ENCODE measurements at regions not wholly inside any gene's neighbourhood (a gene's known extent, or its start where the extent isn't known, plus 50 kb on each side); places are given as distances from the start of the nearest gene placed in this dataset.

GRCh38 chr4:91812319-91812718, 491.4 kb upstream of the GRID2 start:
- no peaks in the 10 kb centered on the region for H3K4me1 Mint-ChIP-seq (ENCODE audit: low read depth)
- no peak overlapping the region for H3K4me3 Mint-ChIP-seq
- peaks cover 11% of the 10 kb centered on the region for H3K9me3 Mint-ChIP-seq
- DNase-seq (no peak), ATAC-seq (no peak)
- intact Hi-C loops (cut with micrococcal nuclease) = no loop called here
- H3K27ac Mint-ChIP-seq = no peak overlapping the region
- TF ChIP-seq, protein P1, sequence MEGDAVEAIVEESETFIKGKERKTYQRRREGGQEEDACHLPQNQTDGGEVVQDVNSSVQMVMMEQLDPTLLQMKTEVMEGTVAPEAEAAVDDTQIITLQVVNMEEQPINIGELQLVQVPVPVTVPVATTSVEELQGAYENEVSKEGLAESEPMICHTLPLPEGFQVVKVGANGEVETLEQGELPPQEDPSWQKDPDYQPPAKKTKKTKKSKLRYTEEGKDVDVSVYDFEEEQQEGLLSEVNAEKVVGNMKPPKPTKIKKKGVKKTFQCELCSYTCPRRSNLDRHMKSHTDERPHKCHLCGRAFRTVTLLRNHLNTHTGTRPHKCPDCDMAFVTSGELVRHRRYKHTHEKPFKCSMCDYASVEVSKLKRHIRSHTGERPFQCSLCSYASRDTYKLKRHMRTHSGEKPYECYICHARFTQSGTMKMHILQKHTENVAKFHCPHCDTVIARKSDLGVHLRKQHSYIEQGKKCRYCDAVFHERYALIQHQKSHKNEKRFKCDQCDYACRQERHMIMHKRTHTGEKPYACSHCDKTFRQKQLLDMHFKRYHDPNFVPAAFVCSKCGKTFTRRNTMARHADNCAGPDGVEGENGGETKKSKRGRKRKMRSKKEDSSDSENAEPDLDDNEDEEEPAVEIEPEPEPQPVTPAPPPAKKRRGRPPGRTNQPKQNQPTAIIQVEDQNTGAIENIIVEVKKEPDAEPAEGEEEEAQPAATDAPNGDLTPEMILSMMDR (IDR thresholded peaks at IDR 0.05) = no peak
- H3K36me3 Mint-ChIP-seq (ENCODE audit: low read depth) = no peaks in the 10 kb centered on the region
- ChIA-PET POLR2A (no interaction called here), CTCF (no interaction called here)
- no peaks in the 10 kb centered on the region for H3K27me3 Mint-ChIP-seq

DNA sequence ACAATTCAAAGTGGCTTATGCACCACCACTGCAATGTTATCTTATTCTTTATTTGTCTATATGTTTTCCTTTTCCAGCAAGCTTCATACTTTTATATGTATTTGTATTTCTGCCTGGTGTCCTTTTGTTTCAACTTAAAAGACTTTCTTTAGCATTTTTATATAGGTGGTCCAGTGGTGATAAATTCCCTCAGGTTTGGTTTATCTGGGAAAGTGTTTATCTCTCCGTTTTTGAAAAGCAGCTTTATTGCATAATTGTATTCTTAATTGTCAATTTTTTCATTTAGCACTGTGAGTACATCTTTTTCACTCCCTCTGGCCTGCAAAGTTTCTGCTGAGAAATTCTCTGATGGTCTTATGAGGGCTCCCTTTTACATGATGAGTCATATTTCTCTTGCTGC, 479.0 kb upstream of the GRID2 start:
- Mint-ChIP-seq H3K4me1 (ENCODE audit: low read depth) (no peaks in the 10 kb centered on the region), H3K27me3 (no peaks in the 10 kb centered on the region), H3K9me3 (peaks cover 22% of the 10 kb centered on the region), H3K36me3 (ENCODE audit: low read depth) (no peaks in the 10 kb centered on the region), H3K4me3 (no peak overlapping the region), H3K27ac (no peak overlapping the region)
- DNase-seq = no peak
- intact Hi-C loops (cut with micrococcal nuclease) = no loop called here
- TF ChIP-seq, protein P1 (IDR thresholded peaks at IDR 0.05) = no peak
- ChIA-PET CTCF (no interaction called here), POLR2A (interaction anchor here (0.7 kb wide), 1 partner anchor 685 kb away, joined by 3 read pairs; no protein-coding TSS in a partner anchor)
- no peak for ATAC-seq

GRCh38 chr4:91826186-91826585, 477.6 kb upstream of the GRID2 start:
- Mint-ChIP-seq H3K27me3 (no peaks in the 10 kb centered on the region), H3K4me1 (ENCODE audit: low read depth) (no peaks in the 10 kb centered on the region), H3K4me3 (no peak overlapping the region), H3K27ac (no peak overlapping the region), H3K9me3 (peaks cover 18% of the 10 kb centered on the region), H3K36me3 (ENCODE audit: low read depth) (no peaks in the 10 kb centered on the region)
- ChIA-PET POLR2A (no interaction called here), CTCF (no interaction called here)
- TF ChIP-seq, protein P1 (IDR thresholded peaks at IDR 0.05) = no peak
- DNase-seq (no peak), ATAC-seq (no peak)
- intact Hi-C loops (cut with micrococcal nuclease) = no loop called here

DNA sequence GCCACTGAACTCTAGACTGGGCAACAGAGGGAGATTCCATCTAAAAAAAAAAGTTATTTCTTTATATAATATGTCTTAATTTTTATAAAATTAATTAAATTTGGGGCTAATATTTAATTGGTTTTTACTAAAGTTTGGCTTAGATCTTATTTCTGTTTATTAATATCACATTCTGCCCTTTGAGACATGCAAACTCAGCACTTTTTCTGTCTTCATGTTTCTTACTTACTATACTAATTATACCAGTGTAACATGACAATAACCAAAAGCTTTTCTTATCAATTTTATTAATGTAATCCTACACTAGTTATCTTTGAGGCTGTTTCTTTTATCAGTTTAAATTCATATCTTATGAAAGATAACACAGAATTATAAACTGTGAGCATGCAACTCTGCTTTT, 475.9 kb upstream of the GRID2 start:
- no peaks in the 10 kb centered on the region for H3K4me1 Mint-ChIP-seq (ENCODE audit: low read depth)
- no peak overlapping the region for H3K27ac Mint-ChIP-seq
- H3K36me3 Mint-ChIP-seq (ENCODE audit: low read depth) = no peaks in the 10 kb centered on the region
- no peak overlapping the region for H3K4me3 Mint-ChIP-seq
- CTCF ChIA-PET = no interaction called here
- H3K27me3 Mint-ChIP-seq = no peaks in the 10 kb centered on the region
- ATAC-seq = no peak
- TF ChIP-seq, protein P1 (IDR thresholded peaks at IDR 0.05) = no peak
- POLR2A ChIA-PET = no interaction called here
- intact Hi-C loops (cut with micrococcal nuclease) = no loop called here
- H3K9me3 Mint-ChIP-seq = peaks cover 17% of the 10 kb centered on the region
- DNase-seq = no peak

- intact Hi-C loops (cut with micrococcal nuclease) = no loop called here
- ChIA-PET POLR2A (no interaction called here), CTCF (no interaction called here)
- Mint-ChIP-seq H3K4me3 (no peak overlapping the region), H3K27me3 (no peaks in the 10 kb centered on the region), H3K9me3 (peaks cover 26% of the 10 kb centered on the region), H3K27ac (no peak overlapping the region), H3K36me3 (ENCODE audit: low read depth) (no peaks in the 10 kb centered on the region), H3K4me1 (ENCODE audit: low read depth) (no peaks in the 10 kb centered on the region)
- DNase-seq (no peak), ATAC-seq (no peak)
- TF ChIP-seq, protein P1 (IDR thresholded peaks at IDR 0.05) = no peak
Observed at GRCh38 chr4:91829531-91829930, 474.2 kb upstream of the GRID2 start.
